KBM-7 (cell line): ENCODE measurements at regions not wholly inside any gene's neighbourhood (a gene's known extent, or its start where the extent isn't known, plus 50 kb on each side); places are given as distances from the start of the nearest gene placed in this dataset.

Experiments used
- DNase-seq: peaks from one replicate; pipeline ENCODE4 v3.0.0-alpha.2; 2015
- in situ Hi-C: fragments of 300-500 bp; cut with MboI; formaldehyde crosslinking; loops from 2 replicates; pipeline ENCODE4 v1.14.3; 2020; ENCODE audit warnings: low sequenced_read_pairs, low pct_unique_long_range_greater_than_20kb, mixed read lengths

GRCh38 chr3:159843840-159844730 is 144.6 kb upstream of the IL12A start:
- in situ Hi-C loops, result no loop called here
- peak; percentile 52 for DNase-seq

GRCh38 chr3:159844801-159845261 is 143.8 kb upstream of the IL12A start:
- DNase-seq, result no peak
- in situ Hi-C loops, result no loop called here

GRCh38 chr3:159845737-159846136 is 142.9 kb upstream of the IL12A start:
- no peak for DNase-seq
- in situ Hi-C loops, result no loop called here

- in situ Hi-C loops, result no loop called here
- no peak for DNase-seq
Measured at GRCh38 chr3:159846255-159846654, 142.4 kb upstream of the IL12A start.

GRCh38 chr3:159848348-159849118 is 140.1 kb upstream of the IL12A start:
- in situ Hi-C loops, result no loop called here
- no peak for DNase-seq

GRCh38 chr3:159850481-159850880 is 138.2 kb upstream of the IL12A start:
- peak; percentile 93 for DNase-seq

GRCh38 chr3:159852266-159852665 is 136.4 kb upstream of the IL12A start:
- DNase-seq, result no peak
- in situ Hi-C loops, result no loop called here

More at GRCh38 chr3:159850481-159850880, 138.2 kb upstream of the IL12A start:
- in situ Hi-C loops, result no loop called here

GRCh38 chr3:159852821-159853505 is 135.7 kb upstream of the IL12A start:
- in situ Hi-C loops, result no loop called here
- peak; percentile 68 for DNase-seq

GRCh38 chr3:159853506-159853864 is 135.2 kb upstream of the IL12A start:
- no peak for DNase-seq
- in situ Hi-C loops, result no loop called here

GRCh38 chr3:159854500-159855124 is 134.0 kb upstream of the IL12A start:
- in situ Hi-C loops, result no loop called here
- no peak for DNase-seq

- DNase-seq, result no peak
- in situ Hi-C loops, result no loop called here
Measured at GRCh38 chr3:159855599-159856346, 132.9 kb upstream of the IL12A start.

- in situ Hi-C loops, result no loop called here
- peak; percentile 48 for DNase-seq
Measured at GRCh38 chr3:159856590-159857104, 132.0 kb upstream of the IL12A start.

GRCh38 chr3:159857840-159858239 is 130.8 kb upstream of the IL12A start:
- in situ Hi-C loops, result no loop called here

GRCh38 chr3:159858650-159859049 is 130.0 kb upstream of the IL12A start:
- in situ Hi-C loops, result no loop called here
- DNase-seq, result no peak

More at GRCh38 chr3:159857840-159858239, 130.8 kb upstream of the IL12A start:
- no peak for DNase-seq

GRCh38 chr3:159859424-159859823 is 129.2 kb upstream of the IL12A start:
- in situ Hi-C loops, result no loop called here
- DNase-seq, result no peak

GRCh38 chr3:159859836-159860235 is 128.8 kb upstream of the IL12A start:
- DNase-seq, result no peak
- in situ Hi-C loops, result no loop called here

GRCh38 chr3:159860269-159861116 is 128.1 kb upstream of the IL12A start:
- peak; percentile 68 for DNase-seq
- in situ Hi-C loops, result no loop called here
